Stimulated activated naive CD4-positive, alpha-beta T cell treated with Interleukin-2 at 50 U/mL for 16 hours (primary cell): ENCODE measurements at regions not wholly inside any gene's neighbourhood (a gene's known extent, or its start where the extent isn't known, plus 50 kb on each side); places are given as distances from the start of the nearest gene placed in this dataset.

Source experiments
- DNase-seq: peaks from one replicate; lab custom pipeline; 2025; lab: John Stamatoyannopoulos, UW

- DNase-seq: no peak
Measured at GRCh38 chr11:134908583-134908982, 496.5 kb upstream of the B3GAT1 start.

GRCh38 chr11:134907636-134908035 lies 495.6 kb upstream of the B3GAT1 start:
- no peak for DNase-seq

GRCh38 chr11:134906356-134906955 lies 494.4 kb upstream of the B3GAT1 start:
- DNase-seq: no peak

GRCh38 chr11:134905928-134906327 lies 493.9 kb upstream of the B3GAT1 start:
- no peak for DNase-seq

- DNase-seq: no peak
Measured at GRCh38 chr11:134905517-134905916, 493.5 kb upstream of the B3GAT1 start.

GRCh38 chr11:134904103-134904790 lies 492.2 kb upstream of the B3GAT1 start:
- no peak for DNase-seq

- no peak for DNase-seq
Measured at GRCh38 chr11:134901955-134902918, 490.2 kb upstream of the B3GAT1 start.

GRCh38 chr11:134901542-134901941 lies 489.5 kb upstream of the B3GAT1 start:
- no peak for DNase-seq

GRCh38 chr11:134893810-134894685 lies 482.0 kb upstream of the B3GAT1 start:
- DNase-seq: no peak

GRCh38 chr11:134890446-134890845 lies 478.4 kb upstream of the B3GAT1 start:
- DNase-seq: no peak

GRCh38 chr11:134889832-134890231 lies 477.8 kb upstream of the B3GAT1 start:
- no peak for DNase-seq

GRCh38 chr11:134888821-134889220 lies 476.8 kb upstream of the B3GAT1 start:
- no peak for DNase-seq

GRCh38 chr11:134887896-134888295 lies 475.9 kb upstream of the B3GAT1 start:
- no peak for DNase-seq

GRCh38 chr11:134883484-134883883 lies 471.4 kb upstream of the B3GAT1 start:
- no peak for DNase-seq

- DNase-seq: no peak
Measured at GRCh38 chr11:134882671-134883297, 470.7 kb upstream of the B3GAT1 start.

GRCh38 chr11:134882141-134882540 lies 470.1 kb upstream of the B3GAT1 start:
- DNase-seq: no peak

- DNase-seq: no peak
Measured at GRCh38 chr11:134880788-134881187, 468.7 kb upstream of the B3GAT1 start.

GRCh38 chr11:134879931-134880330 lies 467.9 kb upstream of the B3GAT1 start:
- DNase-seq: no peak

- DNase-seq: no peak
Measured at GRCh38 chr11:134879341-134879740, 467.3 kb upstream of the B3GAT1 start.

GRCh38 chr11:134878785-134879184 lies 466.7 kb upstream of the B3GAT1 start:
- DNase-seq: no peak

- no peak for DNase-seq
Measured at GRCh38 chr11:134876226-134876625, 464.2 kb upstream of the B3GAT1 start.
